SJSA1 (cell line): ENCODE measurements at regions not wholly inside any gene's neighbourhood (a gene's known extent, or its start where the extent isn't known, plus 50 kb on each side); places are given as distances from the start of the nearest gene placed in this dataset.

Experiments used
- DNase-seq, 2 experiments: peaks; one replicate each; pipeline ENCODE4 v3.0.0-alpha.2; 2015 to 2020; ENCODE audit warnings: low spot score in 2 of 2, low read depth in 1 of 2
- H3K27ac ChIP-seq: fragments of 250-450 bp; sonication (Bioruptor Pico); 2 replicates; pipeline ENCODE4 v1.5.1; 2020; ENCODE audit warnings: mild to moderate bottlenecking, moderate library complexity
- H3K27me3 ChIP-seq: fragments of 250-450 bp; sonication (Bioruptor Pico); replicated peaks from 2 replicates; pipeline ENCODE4 v1.5.1; 2020; ENCODE audit warnings: mild to moderate bottlenecking, moderate library complexity
- H3K36me3 ChIP-seq: fragments of 250-450 bp; sonication (Bioruptor Pico); 2 replicates; pipeline ENCODE4 v1.5.1; 2020; ENCODE audit warnings: mild to moderate bottlenecking
- H3K4me1 ChIP-seq: fragments of 250-450 bp; sonication (Bioruptor Pico); replicated peaks from 2 replicates; pipeline ENCODE4 v1.6.1; 2021; ENCODE audit warnings: mild to moderate bottlenecking
- H3K4me3 ChIP-seq: fragments of 250-450 bp; sonication (Bioruptor Pico); 2 replicates; pipeline ENCODE4 v1.5.1; 2020; ENCODE audit warnings: mild to moderate bottlenecking
- H3K9me3 ChIP-seq: fragments of 250-450 bp; sonication (Bioruptor Pico); replicated peaks from 2 replicates; pipeline ENCODE4 v1.5.1; 2020; ENCODE audit warnings: mild to moderate bottlenecking

- H3K4me3 ChIP-seq = no peak overlapping the region
- H3K9me3 ChIP-seq = no peaks in the 10 kb centered on the region
- no peak for DNase-seq
- no peak overlapping the region for H3K27ac ChIP-seq
- no peaks in the 10 kb centered on the region for H3K36me3 ChIP-seq
- peaks cover 4% of the 10 kb centered on the region for H3K4me1 ChIP-seq
- H3K27me3 ChIP-seq = no peaks in the 10 kb centered on the region
Measured at GRCh38 chr5:98102936-98103335, 670.5 kb upstream of the RGMB start.

- no peak overlapping the region for H3K27ac ChIP-seq
Measured at GRCh38 chr5:98103807-98104206, 669.7 kb upstream of the RGMB start.

GRCh38 chr5:98104454-98105188 is 668.8 kb upstream of the RGMB start:
- Histone ChIP-seq H3K36me3 (no peaks in the 10 kb centered on the region), H3K27ac (no peak overlapping the region), H3K27me3 (no peaks in the 10 kb centered on the region), H3K9me3 (no peaks in the 10 kb centered on the region), H3K4me1 (peaks cover 20% of the 10 kb centered on the region), H3K4me3 (no peak overlapping the region)
- DNase-seq = no peak

More at GRCh38 chr5:98103807-98104206, 669.7 kb upstream of the RGMB start:
- Histone ChIP-seq H3K36me3 (no peaks in the 10 kb centered on the region), H3K9me3 (no peaks in the 10 kb centered on the region), H3K4me3 (no peak overlapping the region), H3K4me1 (peaks cover 12% of the 10 kb centered on the region), H3K27me3 (no peaks in the 10 kb centered on the region)
- DNase-seq = no peak

GRCh38 chr5:98105681-98106080 is 667.8 kb upstream of the RGMB start:
- Histone ChIP-seq H3K27me3 (no peaks in the 10 kb centered on the region), H3K27ac (no peak overlapping the region), H3K4me1 (peaks cover 31% of the 10 kb centered on the region), H3K36me3 (no peaks in the 10 kb centered on the region), H3K4me3 (no peak overlapping the region), H3K9me3 (no peaks in the 10 kb centered on the region)
- DNase-seq = no peak

GRCh38 chr5:98106116-98107031 is 667.1 kb upstream of the RGMB start:
- Histone ChIP-seq H3K27me3 (no peaks in the 10 kb centered on the region), H3K36me3 (no peaks in the 10 kb centered on the region), H3K27ac (no peak overlapping the region), H3K9me3 (no peaks in the 10 kb centered on the region), H3K4me3 (no peak overlapping the region), H3K4me1 (peaks cover 36% of the 10 kb centered on the region)
- no peak for DNase-seq

- Histone ChIP-seq H3K4me1 (peaks cover 36% of the 10 kb centered on the region), H3K9me3 (no peaks in the 10 kb centered on the region; the same call in 1 of the 2 replicates), H3K27ac (peak overlapping the region; percentile 74), H3K4me3 (no peak overlapping the region), H3K27me3 (no peaks in the 10 kb centered on the region), H3K36me3 (no peaks in the 10 kb centered on the region)
- DNase-seq = peak in 1 of 2 experiments; percentile 71
Measured at GRCh38 chr5:98108497-98108896, 665.0 kb upstream of the RGMB start.

- Histone ChIP-seq H3K4me1 (peaks cover 36% of the 10 kb centered on the region), H3K36me3 (no peaks in the 10 kb centered on the region), H3K4me3 (no peak overlapping the region), H3K27me3 (no peaks in the 10 kb centered on the region), H3K9me3 (no peaks in the 10 kb centered on the region; the same call in 1 of the 2 replicates), H3K27ac (peak overlapping the region; percentile 74)
- DNase-seq = peak; percentile 57 to 82
Measured at GRCh38 chr5:98109561-98110006, 663.9 kb upstream of the RGMB start.

GRCh38 chr5:98110282-98110691 is 663.2 kb upstream of the RGMB start:
- Histone ChIP-seq H3K4me1 (peaks cover 36% of the 10 kb centered on the region), H3K27me3 (no peaks in the 10 kb centered on the region), H3K27ac (peak overlapping the region; percentile 74), H3K9me3 (no peaks in the 10 kb centered on the region; the same call in 1 of the 2 replicates), H3K4me3 (no peak overlapping the region), H3K36me3 (no peaks in the 10 kb centered on the region)
- DNase-seq = peak in 1 of 2 experiments; percentile 41

- Histone ChIP-seq H3K27me3 (no peaks in the 10 kb centered on the region), H3K27ac (peak overlapping the region; percentile 74), H3K9me3 (no peaks in the 10 kb centered on the region; the same call in 1 of the 2 replicates), H3K4me1 (peaks cover 36% of the 10 kb centered on the region), H3K4me3 (no peak overlapping the region), H3K36me3 (no peaks in the 10 kb centered on the region)
- DNase-seq = no peak
Measured at GRCh38 chr5:98110791-98111190, 662.7 kb upstream of the RGMB start.

GRCh38 chr5:98111686-98112085 is 661.8 kb upstream of the RGMB start:
- no peaks in the 10 kb centered on the region; the same call in 1 of the 2 replicates for H3K9me3 ChIP-seq
- H3K36me3 ChIP-seq = no peaks in the 10 kb centered on the region
- H3K4me3 ChIP-seq = no peak overlapping the region
- H3K27ac ChIP-seq = no peak overlapping the region
- peaks cover 36% of the 10 kb centered on the region for H3K4me1 ChIP-seq
- no peaks in the 10 kb centered on the region for H3K27me3 ChIP-seq
- no peak for DNase-seq

- no peaks in the 10 kb centered on the region for H3K36me3 ChIP-seq
Measured at GRCh38 chr5:98121036-98121936, 652.2 kb upstream of the RGMB start.

GRCh38 chr5:98128271-98128670 is 645.2 kb upstream of the RGMB start:
- no peaks in the 10 kb centered on the region for H3K27me3 ChIP-seq
- H3K9me3 ChIP-seq = no peaks in the 10 kb centered on the region
- H3K4me3 ChIP-seq = no peak overlapping the region
- H3K27ac ChIP-seq = no peak overlapping the region
- no peak for DNase-seq
- H3K4me1 ChIP-seq = peaks cover 6% of the 10 kb centered on the region; the same call in 1 of the 2 replicates
- H3K36me3 ChIP-seq = no peaks in the 10 kb centered on the region

More at GRCh38 chr5:98121036-98121936, 652.2 kb upstream of the RGMB start:
- no peak for DNase-seq
- peaks cover 6% of the 10 kb centered on the region; the same call in 1 of the 2 replicates for H3K4me1 ChIP-seq
- H3K27me3 ChIP-seq = no peaks in the 10 kb centered on the region
- H3K4me3 ChIP-seq = no peak overlapping the region
- no peaks in the 10 kb centered on the region for H3K9me3 ChIP-seq
- no peak overlapping the region for H3K27ac ChIP-seq

GRCh38 chr5:98128846-98129245 is 644.6 kb upstream of the RGMB start:
- no peaks in the 10 kb centered on the region for H3K36me3 ChIP-seq
- peaks cover 6% of the 10 kb centered on the region; the same call in 1 of the 2 replicates for H3K4me1 ChIP-seq
- H3K27me3 ChIP-seq = no peaks in the 10 kb centered on the region
- H3K27ac ChIP-seq = no peak overlapping the region
- 0 out of 2 replicates have a peak, but pooled peaks cover 3% of the 10 kb centered on the region for H3K9me3 ChIP-seq
- no peak for DNase-seq
- no peak overlapping the region for H3K4me3 ChIP-seq
